SK-N-MC (cell line): ENCODE measurements at regions not wholly inside any gene's neighbourhood (a gene's known extent, or its start where the extent isn't known, plus 50 kb on each side); places are given as distances from the start of the nearest gene placed in this dataset.

Source experiments
- EZH2 ChIP-seq: fragments of 200-600 bp; sonication (generic); IDR thresholded peaks from one replicate; pipeline ENCODE4 v1.6.1; 2017; ENCODE audit warnings: antibody characterized with exemption
- POLR2AphosphoS5 ChIP-seq: IDR thresholded peaks from 2 replicates; pipeline ENCODE4 v1.6.1; 2012; ENCODE audit warnings: mild to moderate bottlenecking, low read depth, low read length, borderline replicate concordance

GRCh38 chr6:128826606-128827005, 56.3 kb upstream of the LAMA2 start:
- TF ChIP-seq POLR2AphosphoS5, result no peak
- TF ChIP-seq EZH2, result no peak
